Adrenal gland (tissue), 5 donors: ENCODE measurements at regions not wholly inside any gene's neighbourhood (a gene's known extent, or its start where the extent isn't known, plus 50 kb on each side); places are given as distances from the start of the nearest gene placed in this dataset.
"Not testable (repeated sequence)": the region's sequence is repeated elsewhere in the genome, so short reads cannot be mapped to it uniquely, and the experiment has no call there.

Source experiments
- CTCF ChIP-seq, 6 experiments: fragments of 450-650 bp in 4 of 6; fragments of 200-600 bp in 2 of 6; sonication (generic) in 1 of 6; IDR thresholded peaks; 1 replicate in 5 of 6; 2 replicates in 1 of 6; pipeline versions ENCODE4 v1.5.1 to v1.8.0; 2016 to 2021; ENCODE audit warnings: antibody characterized with exemption in 6 of 6, mild to moderate bottlenecking in 2 of 6, moderate library complexity in 1 of 6
- POLR2A ChIP-seq, 2 donors: fragments of 450-650 bp; IDR thresholded peaks; one replicate each; pipeline ENCODE4 v1.6.1; 2017; ENCODE audit warnings: antibody characterized with exemption in 2 of 2, mild to moderate bottlenecking in 2 of 2, moderate library complexity in 1 of 2
- donor health status: DM: no; HTN: no; CAD: no.

GRCh38 chr3:39651256-39651655 lies 158.2 kb upstream of the MYRIP start:
- TF ChIP-seq CTCF, POLR2A (IDR thresholded peaks at IDR 0.05): not testable (repeated sequence)
